ENCODE measurements at regions not wholly inside any gene's neighbourhood (a gene's known extent, or its start where the extent isn't known, plus 50 kb on each side); places are given as distances from the start of the nearest gene placed in this dataset.
"Not testable (repeated sequence)": the region's sequence is repeated elsewhere in the genome, so short reads cannot be mapped to it uniquely, and the experiment has no call there.

DNA sequence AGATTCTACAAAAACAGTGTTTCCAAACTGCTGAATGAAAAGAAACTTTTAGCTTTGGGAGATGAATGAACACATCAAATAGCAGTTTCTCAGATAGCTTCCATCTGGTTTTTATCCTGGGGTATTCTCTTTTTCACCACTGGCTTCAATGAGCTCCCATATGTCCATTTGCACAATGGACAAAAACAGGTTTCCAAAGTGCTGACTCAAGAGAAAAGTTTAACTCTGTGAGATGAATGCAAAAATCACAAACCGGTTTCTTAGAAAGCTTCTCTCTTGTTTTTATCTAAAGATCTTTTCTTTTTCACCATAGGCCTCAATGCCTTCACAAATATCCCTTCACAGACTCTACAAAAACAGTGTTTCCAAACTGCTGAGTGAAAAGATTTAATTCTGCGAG lies 1089.2 kb downstream of the PRIM2 start:
- CTCF ChIA-PET; H3K27me3 ChIP-seq (ENCODE audit: control insufficient read depth, insufficient read depth, low read length); in situ Hi-C loops (cut with HindIII; ENCODE audit: low pct_unique_long_range_greater_than_20kb, low sequenced_read_pairs); H3K27ac ChIP-seq (ENCODE audit: low read length); H3K36me3 ChIP-seq (ENCODE audit: control insufficient read depth, insufficient read depth, low read length); H3K9me3 ChIP-seq (ENCODE audit: control insufficient read depth, insufficient read depth, low read depth, low read length); DNase-seq (ENCODE audit: low read depth, low spot score); H3K4me3 ChIP-seq (ENCODE audit: low read depth in 2 of 2, low read length in 2 of 2); ATAC-seq; BruUV-seq (replicated peaks); POLR2A ChIA-PET; H3K4me1 ChIP-seq (ENCODE audit: control insufficient read depth, insufficient read depth, low read length): not testable (repeated sequence)
- intact Hi-C loops (cut with micrococcal nuclease; ENCODE audit: unreplicated experiment), result loop anchor here (10.0 kb wide), 1 partner anchor 372 kb away; no protein-coding TSS in a partner anchor

DNA sequence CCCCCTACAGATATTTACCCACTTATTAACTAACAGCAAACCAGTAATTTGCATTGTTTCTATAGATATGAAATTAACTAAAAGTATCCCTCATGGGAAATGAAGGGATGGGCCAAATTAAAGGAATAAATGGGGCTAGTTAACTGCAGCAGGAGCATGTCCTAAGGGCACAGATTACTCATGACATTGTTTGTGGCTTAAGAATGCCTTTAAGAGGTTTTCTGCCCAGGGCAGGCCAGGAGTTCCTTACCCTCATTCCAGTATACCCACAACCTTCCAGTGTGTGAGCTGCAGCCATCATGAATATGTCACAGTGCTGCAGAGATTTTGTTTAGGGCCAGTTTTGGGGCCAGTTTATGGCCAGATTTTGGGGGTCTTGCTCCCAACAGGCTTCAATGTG lies 1101.9 kb downstream of the PRIM2 start:
- ChIA-PET CTCF (no interaction called here), POLR2A (no interaction called here)
- no TSS peak for BruUV-seq (replicated peaks)
- Histone ChIP-seq H3K36me3 (ENCODE audit: control insufficient read depth, insufficient read depth, low read length) (no peaks in the 10 kb centered on the region), H3K27me3 (ENCODE audit: control insufficient read depth, insufficient read depth, low read length) (no peaks in the 10 kb centered on the region), H3K4me3 (ENCODE audit: low read depth in 2 of 2, low read length in 2 of 2) (no peak overlapping the region), H3K9me3 (ENCODE audit: control insufficient read depth, insufficient read depth, low read depth, low read length) (no peaks in the 10 kb centered on the region; the same call in 1 of the 2 replicates), H3K27ac (ENCODE audit: low read length) (no peak overlapping the region), H3K4me1 (ENCODE audit: control insufficient read depth, insufficient read depth, low read length) (no peaks in the 10 kb centered on the region)
- intact Hi-C loops (cut with micrococcal nuclease; ENCODE audit: unreplicated experiment) (no loop called here), in situ Hi-C loops (cut with HindIII; ENCODE audit: low pct_unique_long_range_greater_than_20kb, low sequenced_read_pairs) (no loop called here)
- TF ChIP-seq POLR2AphosphoS5 (IDR thresholded peaks at IDR 0.05; ENCODE audit: low read depth, low read length) (no peak), TCF7L2 (IDR thresholded peaks at IDR 0.05; ENCODE audit: low read depth, low read length) (no peak), SIN3A (IDR thresholded peaks at IDR 0.05; ENCODE audit: borderline replicate concordance, insufficient read depth, low read depth, low read length) (no peak)
- TF ChIP-seq, protein P1, sequence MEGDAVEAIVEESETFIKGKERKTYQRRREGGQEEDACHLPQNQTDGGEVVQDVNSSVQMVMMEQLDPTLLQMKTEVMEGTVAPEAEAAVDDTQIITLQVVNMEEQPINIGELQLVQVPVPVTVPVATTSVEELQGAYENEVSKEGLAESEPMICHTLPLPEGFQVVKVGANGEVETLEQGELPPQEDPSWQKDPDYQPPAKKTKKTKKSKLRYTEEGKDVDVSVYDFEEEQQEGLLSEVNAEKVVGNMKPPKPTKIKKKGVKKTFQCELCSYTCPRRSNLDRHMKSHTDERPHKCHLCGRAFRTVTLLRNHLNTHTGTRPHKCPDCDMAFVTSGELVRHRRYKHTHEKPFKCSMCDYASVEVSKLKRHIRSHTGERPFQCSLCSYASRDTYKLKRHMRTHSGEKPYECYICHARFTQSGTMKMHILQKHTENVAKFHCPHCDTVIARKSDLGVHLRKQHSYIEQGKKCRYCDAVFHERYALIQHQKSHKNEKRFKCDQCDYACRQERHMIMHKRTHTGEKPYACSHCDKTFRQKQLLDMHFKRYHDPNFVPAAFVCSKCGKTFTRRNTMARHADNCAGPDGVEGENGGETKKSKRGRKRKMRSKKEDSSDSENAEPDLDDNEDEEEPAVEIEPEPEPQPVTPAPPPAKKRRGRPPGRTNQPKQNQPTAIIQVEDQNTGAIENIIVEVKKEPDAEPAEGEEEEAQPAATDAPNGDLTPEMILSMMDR (IDR thresholded peaks at IDR 0.05), result no peak
- TF ChIP-seq, protein P2, sequence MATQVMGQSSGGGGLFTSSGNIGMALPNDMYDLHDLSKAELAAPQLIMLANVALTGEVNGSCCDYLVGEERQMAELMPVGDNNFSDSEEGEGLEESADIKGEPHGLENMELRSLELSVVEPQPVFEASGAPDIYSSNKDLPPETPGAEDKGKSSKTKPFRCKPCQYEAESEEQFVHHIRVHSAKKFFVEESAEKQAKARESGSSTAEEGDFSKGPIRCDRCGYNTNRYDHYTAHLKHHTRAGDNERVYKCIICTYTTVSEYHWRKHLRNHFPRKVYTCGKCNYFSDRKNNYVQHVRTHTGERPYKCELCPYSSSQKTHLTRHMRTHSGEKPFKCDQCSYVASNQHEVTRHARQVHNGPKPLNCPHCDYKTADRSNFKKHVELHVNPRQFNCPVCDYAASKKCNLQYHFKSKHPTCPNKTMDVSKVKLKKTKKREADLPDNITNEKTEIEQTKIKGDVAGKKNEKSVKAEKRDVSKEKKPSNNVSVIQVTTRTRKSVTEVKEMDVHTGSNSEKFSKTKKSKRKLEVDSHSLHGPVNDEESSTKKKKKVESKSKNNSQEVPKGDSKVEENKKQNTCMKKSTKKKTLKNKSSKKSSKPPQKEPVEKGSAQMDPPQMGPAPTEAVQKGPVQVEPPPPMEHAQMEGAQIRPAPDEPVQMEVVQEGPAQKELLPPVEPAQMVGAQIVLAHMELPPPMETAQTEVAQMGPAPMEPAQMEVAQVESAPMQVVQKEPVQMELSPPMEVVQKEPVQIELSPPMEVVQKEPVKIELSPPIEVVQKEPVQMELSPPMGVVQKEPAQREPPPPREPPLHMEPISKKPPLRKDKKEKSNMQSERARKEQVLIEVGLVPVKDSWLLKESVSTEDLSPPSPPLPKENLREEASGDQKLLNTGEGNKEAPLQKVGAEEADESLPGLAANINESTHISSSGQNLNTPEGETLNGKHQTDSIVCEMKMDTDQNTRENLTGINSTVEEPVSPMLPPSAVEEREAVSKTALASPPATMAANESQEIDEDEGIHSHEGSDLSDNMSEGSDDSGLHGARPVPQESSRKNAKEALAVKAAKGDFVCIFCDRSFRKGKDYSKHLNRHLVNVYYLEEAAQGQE (IDR thresholded peaks at IDR 0.05; ENCODE audit: insufficient read depth in 1 of 2, low read depth in 2 of 2, low read length in 1 of 2), result no peak
- DNase-seq (ENCODE audit: low read depth, low spot score) (no peak), ATAC-seq (no peak)

Data from Panc1 (cell line).